Loucy (cell line): ENCODE measurements at regions not wholly inside any gene's neighbourhood (a gene's known extent, or its start where the extent isn't known, plus 50 kb on each side); places are given as distances from the start of the nearest gene placed in this dataset.

ENCODE experiments used
- EZH2phosphoT487 ChIP-seq: fragments of 200-600 bp; IDR thresholded peaks from 2 replicates; pipeline ENCODE4 v1.6.1; 2018; ENCODE audit warnings: antibody characterized with exemption, mild to moderate bottlenecking, moderate library complexity, borderline replicate concordance
- TF ChIP-seq, protein P1 (sequence below): fragments of 200-600 bp; sonication (generic); conservative IDR thresholded peaks from 2 replicates; pipeline ENCODE4 v1.5.1; 2014; ENCODE audit warnings: mild to moderate bottlenecking, antibody characterized with exemption, low read length

DNA sequence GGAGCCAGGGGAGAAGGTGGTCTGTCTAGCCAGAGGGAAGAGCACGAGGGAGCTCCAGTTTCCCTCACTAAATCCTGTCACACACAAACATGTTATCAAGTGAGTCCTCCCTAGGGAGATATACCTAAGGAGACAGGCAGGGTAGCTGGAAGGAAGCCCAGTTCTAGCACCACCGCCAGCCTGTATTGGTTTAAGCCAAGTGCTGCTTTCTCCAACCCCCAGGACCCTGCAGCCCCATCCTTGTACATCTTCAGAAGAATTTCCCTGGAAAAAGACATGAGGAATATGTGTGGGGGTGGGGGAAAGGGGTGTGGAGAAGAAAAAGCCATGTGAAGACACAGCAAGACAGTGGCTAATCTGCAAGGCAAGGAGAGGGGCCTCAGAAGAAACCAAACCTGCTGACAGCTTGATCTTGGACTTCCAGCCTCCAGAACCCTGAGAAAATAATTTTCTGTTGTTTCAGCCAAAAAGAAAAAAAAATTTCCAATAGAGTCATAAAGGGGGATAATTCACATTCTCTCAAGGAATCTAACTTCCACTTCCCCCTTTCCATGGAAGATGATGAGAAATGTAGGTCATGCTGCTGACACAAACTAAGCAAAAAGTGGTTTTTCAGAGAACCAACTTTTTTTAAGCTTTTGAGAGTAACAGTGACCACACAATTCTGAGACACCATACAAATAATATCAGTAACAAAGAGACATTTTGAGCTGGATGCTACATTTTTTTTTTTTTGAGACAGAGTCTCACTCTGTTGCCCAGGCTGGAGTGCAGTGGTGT lies 103.2 kb upstream of the PRDM1 start:
- TF ChIP-seq EZH2phosphoT487 = no peak
- TF ChIP-seq, protein P1, sequence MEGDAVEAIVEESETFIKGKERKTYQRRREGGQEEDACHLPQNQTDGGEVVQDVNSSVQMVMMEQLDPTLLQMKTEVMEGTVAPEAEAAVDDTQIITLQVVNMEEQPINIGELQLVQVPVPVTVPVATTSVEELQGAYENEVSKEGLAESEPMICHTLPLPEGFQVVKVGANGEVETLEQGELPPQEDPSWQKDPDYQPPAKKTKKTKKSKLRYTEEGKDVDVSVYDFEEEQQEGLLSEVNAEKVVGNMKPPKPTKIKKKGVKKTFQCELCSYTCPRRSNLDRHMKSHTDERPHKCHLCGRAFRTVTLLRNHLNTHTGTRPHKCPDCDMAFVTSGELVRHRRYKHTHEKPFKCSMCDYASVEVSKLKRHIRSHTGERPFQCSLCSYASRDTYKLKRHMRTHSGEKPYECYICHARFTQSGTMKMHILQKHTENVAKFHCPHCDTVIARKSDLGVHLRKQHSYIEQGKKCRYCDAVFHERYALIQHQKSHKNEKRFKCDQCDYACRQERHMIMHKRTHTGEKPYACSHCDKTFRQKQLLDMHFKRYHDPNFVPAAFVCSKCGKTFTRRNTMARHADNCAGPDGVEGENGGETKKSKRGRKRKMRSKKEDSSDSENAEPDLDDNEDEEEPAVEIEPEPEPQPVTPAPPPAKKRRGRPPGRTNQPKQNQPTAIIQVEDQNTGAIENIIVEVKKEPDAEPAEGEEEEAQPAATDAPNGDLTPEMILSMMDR = no peak
